SKM-1 treated with dmso at 0.1 percent for 144 hours (cell line): ENCODE measurements at regions not wholly inside any gene's neighbourhood (a gene's known extent, or its start where the extent isn't known, plus 50 kb on each side); places are given as distances from the start of the nearest gene placed in this dataset.
"Not testable (repeated sequence)": the region's sequence is repeated elsewhere in the genome, so short reads cannot be mapped to it uniquely, and the experiment has no call there.

Experiments
- DNase-seq: peaks from one replicate; lab custom pipeline; 2025; ENCODE audit not compliant: unreplicated experiment; lab: John Stamatoyannopoulos, UW

GRCh38 chr7:91661727-91662126, 218.8 kb downstream of the MTERF1 start:
- no peak for DNase-seq

- DNase-seq: no peak
These were observed 212.3 kb downstream of the MTERF1 start for GRCh38 chr7:91668217-91668616.

- DNase-seq: no peak
These were observed 209.3 kb downstream of the MTERF1 start for GRCh38 chr7:91671245-91671644.

DNA sequence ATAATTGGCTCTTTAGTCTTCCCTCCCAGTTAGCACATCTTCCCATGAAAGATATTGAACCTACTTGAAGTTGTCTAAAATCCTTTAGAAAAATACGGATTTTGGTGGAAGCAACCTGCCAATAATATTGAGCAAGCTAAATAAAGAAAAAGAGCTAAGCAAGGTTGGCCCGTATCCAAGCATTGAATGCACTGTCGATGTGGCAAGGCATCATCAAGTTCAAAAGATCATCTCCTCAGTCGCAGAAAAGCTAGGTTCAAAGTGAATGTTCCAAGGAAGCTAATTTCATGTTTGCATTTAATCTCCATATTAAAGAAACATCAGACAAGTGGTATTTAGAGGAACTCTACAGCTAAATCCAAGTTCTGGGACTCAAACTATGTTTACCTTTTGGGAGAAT, 206.0 kb downstream of the MTERF1 start:
- DNase-seq: no peak

- DNase-seq: no peak
These were observed 198.8 kb downstream of the MTERF1 start for GRCh38 chr7:91681718-91682117.

DNA sequence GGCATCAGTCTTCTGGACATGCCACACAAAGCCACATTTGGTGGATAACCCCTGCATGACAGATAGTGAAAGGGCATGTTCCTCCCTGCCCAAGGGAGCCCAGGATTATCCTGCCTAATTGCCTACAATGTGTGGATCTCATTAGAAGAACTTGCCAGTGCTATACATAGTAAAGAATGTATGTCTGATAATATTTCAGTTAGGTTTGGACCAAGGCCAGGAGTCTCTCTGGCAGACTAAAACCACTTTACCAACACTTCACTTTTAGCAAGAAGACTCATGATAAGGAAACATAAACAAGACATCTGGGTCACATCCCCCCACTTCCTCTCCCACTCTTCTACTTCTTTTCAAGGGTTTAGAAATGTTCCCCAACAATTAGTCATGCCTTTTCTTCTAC, 196.7 kb downstream of the MTERF1 start:
- peak; percentile 32 for DNase-seq

GRCh38 chr7:91685544-91685943, 195.0 kb downstream of the MTERF1 start:
- no peak for DNase-seq

GRCh38 chr7:91690541-91691070, 189.9 kb downstream of the MTERF1 start:
- no peak for DNase-seq

DNA sequence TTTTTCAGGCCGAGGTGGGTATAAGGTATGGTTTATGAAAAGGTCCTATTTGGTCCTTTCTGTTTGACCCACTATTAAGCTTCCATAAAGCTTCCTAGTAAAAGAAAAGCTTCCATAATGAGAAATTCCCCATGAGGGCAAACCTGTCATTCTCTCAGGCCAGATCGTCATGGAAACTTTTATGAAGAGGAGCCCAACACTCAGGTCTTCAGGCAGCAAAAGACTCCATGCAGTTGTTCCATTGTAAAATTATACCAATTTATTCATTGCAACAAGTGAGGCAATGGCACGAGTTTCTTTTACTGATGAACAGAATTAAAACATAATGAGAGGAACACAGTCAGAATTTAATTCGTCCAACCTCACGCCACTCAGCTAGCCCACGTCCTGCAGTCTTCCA, 188.6 kb downstream of the MTERF1 start:
- no peak for DNase-seq

DNA sequence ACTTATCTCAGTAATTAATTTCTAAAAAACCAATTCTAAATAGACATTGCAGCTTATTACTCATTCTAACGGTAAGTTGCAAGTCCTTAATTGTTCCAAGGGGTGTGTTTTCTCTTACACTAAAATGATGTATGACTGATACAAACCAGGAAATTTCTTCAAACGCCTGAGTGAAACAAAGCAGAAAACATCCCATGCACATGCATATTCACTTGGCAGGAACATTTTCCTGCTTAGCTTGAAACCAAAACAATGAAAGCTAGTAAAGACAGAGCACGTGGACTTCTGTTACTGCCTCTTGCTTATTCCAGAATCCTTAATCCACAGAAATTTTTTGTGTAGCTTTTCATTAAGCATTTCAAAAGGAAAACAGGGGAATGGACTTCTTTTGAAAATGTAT, 187.7 kb downstream of the MTERF1 start:
- DNase-seq: no peak

DNA sequence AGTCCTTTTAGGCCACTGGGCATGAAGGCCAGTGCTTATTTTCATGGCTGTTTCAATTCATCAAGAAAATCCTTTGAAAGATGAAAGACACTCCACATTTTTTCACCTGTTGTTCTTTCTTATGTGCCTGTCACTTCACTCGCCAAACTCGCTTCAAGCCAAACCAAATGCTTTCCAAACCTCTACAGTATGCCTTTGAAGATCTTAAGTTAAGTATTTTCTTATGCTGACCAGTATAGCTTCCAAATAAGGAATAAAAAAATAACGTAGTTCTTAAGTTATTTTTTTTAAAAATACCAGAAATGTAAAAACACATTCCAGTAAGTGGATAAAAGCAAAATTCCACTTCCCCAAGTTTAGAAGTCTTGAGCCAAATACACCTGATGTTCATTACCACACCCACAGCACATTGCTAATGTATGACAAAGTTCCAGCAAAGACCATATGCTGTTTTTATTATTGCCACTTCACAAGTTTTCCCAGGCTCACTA, 186.1 kb downstream of the MTERF1 start:
- DNase-seq: no peak

DNA sequence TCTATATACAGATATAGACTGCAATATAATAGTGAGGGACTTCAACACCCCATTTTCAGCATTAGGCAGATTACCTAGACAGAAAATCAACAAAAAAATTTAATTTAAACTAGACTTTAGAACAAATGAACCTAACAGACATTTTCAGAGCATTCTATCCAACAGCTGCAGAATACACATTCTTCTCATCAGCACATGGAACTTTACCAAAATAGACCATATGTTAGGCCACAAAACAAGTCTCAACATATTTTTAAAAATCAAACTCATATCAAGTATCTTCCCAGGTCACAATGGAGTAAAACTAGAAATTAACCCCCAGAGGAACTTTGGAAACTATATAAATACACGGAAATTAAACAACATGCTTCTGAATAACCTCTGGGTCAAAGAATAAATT, 169.6 kb downstream of the MTERF1 start:
- no peak for DNase-seq

GRCh38 chr7:91713669-91714068, 166.8 kb downstream of the MTERF1 start:
- no peak for DNase-seq

- DNase-seq: no peak
These were observed 162.6 kb downstream of the MTERF1 start for GRCh38 chr7:91717681-91718470.

GRCh38 chr7:91719008-91719407, 161.5 kb downstream of the MTERF1 start:
- DNase-seq: no peak

DNA sequence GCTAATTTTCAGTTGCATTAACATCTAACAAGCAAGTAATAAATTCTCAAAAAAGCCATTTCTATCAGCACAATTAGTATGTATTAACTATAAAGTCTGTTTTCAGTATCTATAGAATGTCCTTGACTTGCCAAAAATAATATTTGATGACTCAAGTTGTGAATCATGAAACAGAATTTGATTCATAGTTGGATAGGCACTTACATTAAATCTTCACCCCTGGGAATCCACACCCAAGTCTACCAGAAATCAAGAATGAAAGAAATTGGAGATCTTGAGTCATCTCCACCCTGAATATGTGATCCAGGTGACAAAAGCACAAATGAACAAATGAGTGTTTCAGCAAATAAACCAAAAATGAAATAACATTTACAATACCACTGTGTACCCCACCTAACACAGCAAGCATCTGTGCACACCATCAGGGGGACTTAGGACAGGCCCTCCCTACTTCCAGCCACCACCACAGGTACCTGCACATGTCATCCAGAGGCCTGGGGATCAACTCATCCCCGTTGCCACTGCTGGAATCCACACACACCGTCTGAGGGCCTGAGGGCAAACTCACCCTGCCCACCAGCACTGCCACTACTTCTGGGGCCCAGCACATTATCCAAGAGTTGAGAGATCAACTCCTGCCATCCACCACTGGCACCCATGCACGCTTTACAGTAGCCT, 160.1 kb downstream of the MTERF1 start:
- no peak for DNase-seq

GRCh38 chr7:91722831-91723230, 157.7 kb downstream of the MTERF1 start:
- no peak for DNase-seq

DNA sequence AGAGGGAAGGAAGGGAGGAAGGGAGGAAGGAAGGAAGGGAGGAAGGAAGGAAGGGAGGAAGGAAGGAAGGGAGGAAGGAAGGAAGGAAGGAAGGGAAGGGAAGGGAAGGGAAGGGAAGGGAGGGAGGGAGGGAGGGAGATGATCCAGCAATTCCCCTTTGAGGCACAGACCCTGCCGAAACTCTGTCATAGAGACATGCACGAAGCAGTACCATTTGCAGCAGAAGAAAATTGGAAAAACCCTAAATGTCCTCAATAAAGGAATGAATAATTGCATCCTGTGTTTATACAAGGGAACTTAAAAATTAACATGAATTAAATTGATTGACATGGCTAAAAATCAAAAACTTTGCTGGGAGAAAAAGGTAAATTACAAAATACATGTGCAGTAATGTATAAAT, 151.5 kb downstream of the MTERF1 start:
- DNase-seq: not testable (repeated sequence)

DNA sequence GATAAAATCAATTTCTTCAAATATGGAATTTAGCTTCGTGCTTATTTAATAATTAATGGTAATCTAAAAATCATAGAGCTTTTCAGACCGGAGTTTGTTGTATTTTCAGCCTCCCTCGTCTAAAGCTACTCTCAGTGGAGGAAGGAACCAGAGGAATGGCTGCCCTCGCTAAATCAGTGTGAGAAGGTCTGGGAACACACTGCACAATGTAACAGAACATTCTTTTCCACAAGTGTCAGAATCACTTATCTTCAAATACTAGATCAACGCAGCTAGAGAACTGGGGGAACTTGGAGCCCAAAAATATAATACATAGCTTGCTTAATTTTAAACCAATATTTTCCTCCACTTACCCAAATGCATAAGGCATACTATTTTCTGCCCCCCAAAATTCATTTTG, 148.5 kb downstream of the MTERF1 start:
- no peak for DNase-seq

GRCh38 chr7:91749418-91749817, 131.1 kb downstream of the MTERF1 start:
- no peak for DNase-seq

DNA sequence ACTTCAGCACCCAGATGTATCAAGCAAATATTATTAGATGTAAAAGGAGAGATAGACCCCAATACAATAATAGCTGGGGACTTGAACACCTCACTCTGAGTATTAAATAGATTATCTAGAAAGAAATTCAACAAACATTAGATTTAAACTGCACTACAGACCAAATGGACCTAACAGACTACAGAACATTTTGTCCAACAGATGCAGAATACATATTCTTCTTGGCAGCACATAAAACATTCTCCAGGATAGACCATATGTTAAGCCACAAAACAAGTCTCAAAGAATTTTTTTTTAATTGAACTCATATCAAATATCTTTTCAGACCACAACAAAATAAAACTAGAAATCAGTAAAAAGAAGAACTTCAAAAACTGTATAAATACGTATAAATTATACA, 130.4 kb downstream of the MTERF1 start:
- no peak for DNase-seq

DNA sequence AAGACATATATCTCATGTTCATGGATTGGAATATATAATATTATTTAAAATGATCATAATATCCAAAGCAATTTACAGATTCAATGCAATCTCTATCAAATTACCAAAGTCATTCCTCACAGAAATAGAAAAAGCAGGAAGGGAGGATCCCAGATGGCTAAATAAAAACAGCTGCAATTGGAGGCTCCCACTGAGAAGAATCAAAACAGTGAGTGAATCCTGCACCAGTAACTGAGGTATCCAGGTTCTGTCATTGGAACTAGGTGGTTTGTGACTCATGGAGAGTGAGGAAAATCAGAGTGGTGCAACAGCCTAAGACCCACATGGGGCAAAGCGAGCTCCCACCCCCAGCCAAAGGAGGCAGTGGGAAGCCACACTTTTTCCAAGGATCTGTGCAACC, 128.4 kb downstream of the MTERF1 start:
- DNase-seq: no peak
